ENCODE measurements at regions not wholly inside any gene's neighbourhood (a gene's known extent, or its start where the extent isn't known, plus 50 kb on each side); places are given as distances from the start of the nearest gene placed in this dataset.

- Histone ChIP-seq H3K4me1 (ENCODE audit: control insufficient read depth, insufficient read depth, low read length) (no peaks in the 10 kb centered on the region), H3K27me3 (ENCODE audit: control insufficient read depth, insufficient read depth, low read length) (no peaks in the 10 kb centered on the region), H3K36me3 (ENCODE audit: control insufficient read depth, insufficient read depth, low read length) (no peaks in the 10 kb centered on the region), H3K27ac (ENCODE audit: low read length) (no peak overlapping the region), H3K4me3 (ENCODE audit: low read length) (no peak overlapping the region), H3K9me3 (ENCODE audit: control insufficient read depth, insufficient read depth, low read length) (no peaks in the 10 kb centered on the region)
- Mint-ChIP-seq H3K27me3 (ENCODE audit: low read depth in 2 of 2) (no peaks in the 10 kb centered on the region), H3K27ac (no peak overlapping the region), H3K9me3 (peaks cover 0 to 7% of the 10 kb centered on the region in 2 donors), H3K36me3 (no peaks in the 10 kb centered on the region), H3K4me3 (no peak overlapping the region), H3K4me1 (no peaks in the 10 kb centered on the region)
- TF ChIP-seq CTCF (IDR thresholded peaks at IDR 0.05): no peak
- 88% methylated on average over 7 of the region's 7 CpGs for WGBS (ENCODE audit: insufficient coverage)
- DNase-seq (no peak), ATAC-seq (no peak)
- intact Hi-C loops (cut with micrococcal nuclease): no loop called here
These were observed 680.0 kb downstream of the SEMA5A start for GRCh38 chr5:8865686-8866374.

GRCh38 chr5:8868283-8868682 is 677.6 kb downstream of the SEMA5A start:
- Mint-ChIP-seq H3K27me3 (ENCODE audit: low read depth in 2 of 2) (no peaks in the 10 kb centered on the region), H3K36me3 (no peaks in the 10 kb centered on the region), H3K9me3 (peaks cover 8 to 11% of the 10 kb centered on the region in 2 donors), H3K4me3 (no peak overlapping the region), H3K4me1 (no peaks in the 10 kb centered on the region), H3K27ac (no peak overlapping the region)
- no peaks in the 10 kb centered on the region for H3K4me1 ChIP-seq (ENCODE audit: control insufficient read depth, insufficient read depth, low read length)
- H3K27me3 ChIP-seq (ENCODE audit: control insufficient read depth, insufficient read depth, low read length): no peaks in the 10 kb centered on the region
- intact Hi-C loops (cut with micrococcal nuclease): no loop called here
- DNase-seq: no peak
- H3K27ac ChIP-seq (ENCODE audit: low read length): no peak overlapping the region
- H3K36me3 ChIP-seq (ENCODE audit: control insufficient read depth, insufficient read depth, low read length): no peaks in the 10 kb centered on the region
- TF ChIP-seq CTCF (IDR thresholded peaks at IDR 0.05): no peak
- H3K9me3 ChIP-seq (ENCODE audit: control insufficient read depth, insufficient read depth, low read length): no peaks in the 10 kb centered on the region
- no peak overlapping the region for H3K4me3 ChIP-seq (ENCODE audit: low read length)
- no CpG with 5 or more reads among the region's 1 CpG for WGBS (ENCODE audit: insufficient coverage)
- ATAC-seq: no peak

GRCh38 chr5:8869932-8870331 is 675.9 kb downstream of the SEMA5A start:
- Mint-ChIP-seq H3K27ac (no peak overlapping the region), H3K27me3 (ENCODE audit: low read depth in 2 of 2) (no peaks in the 10 kb centered on the region), H3K36me3 (no peaks in the 10 kb centered on the region), H3K9me3 (peaks cover 6 to 11% of the 10 kb centered on the region in 2 donors), H3K4me1 (no peaks in the 10 kb centered on the region), H3K4me3 (no peak overlapping the region)
- no peak for DNase-seq
- no peaks in the 10 kb centered on the region for H3K36me3 ChIP-seq (ENCODE audit: control insufficient read depth, insufficient read depth, low read length)
- ATAC-seq: no peak
- no peaks in the 10 kb centered on the region for H3K9me3 ChIP-seq (ENCODE audit: control insufficient read depth, insufficient read depth, low read length)
- no peak for TF ChIP-seq CTCF (IDR thresholded peaks at IDR 0.05)
- 81% methylated on average over 12 of the region's 12 CpGs for WGBS (ENCODE audit: insufficient coverage)
- no peaks in the 10 kb centered on the region for H3K4me1 ChIP-seq (ENCODE audit: control insufficient read depth, insufficient read depth, low read length)
- intact Hi-C loops (cut with micrococcal nuclease): no loop called here
- H3K27me3 ChIP-seq (ENCODE audit: control insufficient read depth, insufficient read depth, low read length): no peaks in the 10 kb centered on the region
- H3K4me3 ChIP-seq (ENCODE audit: low read length): no peak overlapping the region
- H3K27ac ChIP-seq (ENCODE audit: low read length): no peak overlapping the region

- no peak for DNase-seq
- no peak for TF ChIP-seq CTCF (IDR thresholded peaks at IDR 0.05)
- no peak overlapping the region for H3K4me3 ChIP-seq (ENCODE audit: low read length)
- H3K27ac Mint-ChIP-seq: no peak overlapping the region
- no peak for ATAC-seq
- H3K4me1 Mint-ChIP-seq: no peaks in the 10 kb centered on the region
- H3K4me1 ChIP-seq (ENCODE audit: control insufficient read depth, insufficient read depth, low read length): no peaks in the 10 kb centered on the region
- H3K9me3 Mint-ChIP-seq: peaks cover 8 to 11% of the 10 kb centered on the region in 2 donors
- no peaks in the 10 kb centered on the region for H3K36me3 Mint-ChIP-seq
- H3K4me3 Mint-ChIP-seq: no peak overlapping the region
- peaks cover 2% of the 10 kb centered on the region for H3K9me3 ChIP-seq (ENCODE audit: control insufficient read depth, insufficient read depth, low read length)
- no peaks in the 10 kb centered on the region for H3K27me3 ChIP-seq (ENCODE audit: control insufficient read depth, insufficient read depth, low read length)
- H3K27ac ChIP-seq (ENCODE audit: low read length): no peak overlapping the region
- intact Hi-C loops (cut with micrococcal nuclease): no loop called here
- no peaks in the 10 kb centered on the region for H3K36me3 ChIP-seq (ENCODE audit: control insufficient read depth, insufficient read depth, low read length)
- WGBS (ENCODE audit: insufficient coverage): 82% methylated on average over 17 of the region's 20 CpGs
- H3K27me3 Mint-ChIP-seq (ENCODE audit: low read depth in 2 of 2): no peaks in the 10 kb centered on the region
These were observed 675.4 kb downstream of the SEMA5A start for GRCh38 chr5:8870349-8870958.

All from natural killer cell (primary cell).